Activated CD4-positive, alpha-beta T cell treated with anti-CD3 and anti-CD28 coated beads, Interleukin-2, amount 10 ng/mL, durations not matched to agents 24 days and 14 days (primary cell): ENCODE measurements at regions not wholly inside any gene's neighbourhood (a gene's known extent, or its start where the extent isn't known, plus 50 kb on each side); places are given as distances from the start of the nearest gene placed in this dataset.

Experiments
- DNase-seq: peaks from one replicate; pipeline ENCODE4 v3.0.0; 2022
- H3K27ac Mint-ChIP-seq: one replicate; pipeline ENCODE4 v1.8.0; 2022; ENCODE audit warnings: mild to moderate bottlenecking, mixed read lengths
- H3K27me3 Mint-ChIP-seq: one replicate; pipeline ENCODE4 v1.8.0; 2022; ENCODE audit warnings: mixed read lengths
- H3K36me3 Mint-ChIP-seq: one replicate; pipeline ENCODE4 v1.8.0; 2022; ENCODE audit warnings: low read depth, mild to moderate bottlenecking, mixed read lengths
- H3K4me1 Mint-ChIP-seq: one replicate; pipeline ENCODE4 v1.8.0; 2021; ENCODE audit warnings: mixed read lengths
- H3K4me3 Mint-ChIP-seq: one replicate; pipeline ENCODE4 v1.8.0; 2022; ENCODE audit warnings: mild to moderate bottlenecking, moderate library complexity, mixed read lengths
- H3K9me3 Mint-ChIP-seq: one replicate; pipeline ENCODE4 v1.8.0; 2021; ENCODE audit warnings: mixed read lengths
- intact Hi-C: fragments of 100-400 bp; cut with micrococcal nuclease; formaldehyde crosslinking; loops from one replicate; pipeline ENCODE4 v1.15.1; 2023

GRCh38 chr20:24040896-24041459 lies 52.4 kb upstream of the GGTLC1 start:
- intact Hi-C loops, result no loop called here
- Mint-ChIP-seq H3K27me3 (no peaks in the 10 kb centered on the region), H3K4me1 (peaks cover 21% of the 10 kb centered on the region), H3K36me3 (no peaks in the 10 kb centered on the region), H3K4me3 (no peak overlapping the region), H3K27ac (no peak overlapping the region), H3K9me3 (peaks cover 7% of the 10 kb centered on the region)
- DNase-seq, result no peak

- no peaks in the 10 kb centered on the region for H3K27me3 Mint-ChIP-seq
- peaks cover 11% of the 10 kb centered on the region for H3K4me1 Mint-ChIP-seq
- no peak for DNase-seq
- H3K27ac Mint-ChIP-seq, result no peak overlapping the region
- H3K36me3 Mint-ChIP-seq, result no peaks in the 10 kb centered on the region
- H3K9me3 Mint-ChIP-seq, result peaks cover 11% of the 10 kb centered on the region
- intact Hi-C loops, result no loop called here
- H3K4me3 Mint-ChIP-seq, result no peak overlapping the region
Observed at GRCh38 chr20:24039196-24039595, 50.6 kb upstream of the GGTLC1 start.
